A673 (cell line): ENCODE measurements at regions not wholly inside any gene's neighbourhood (a gene's known extent, or its start where the extent isn't known, plus 50 kb on each side); places are given as distances from the start of the nearest gene placed in this dataset.

ENCODE experiments used
- EZH2 ChIP-seq: fragments of 200-600 bp; sonication (generic); IDR thresholded peaks from 2 replicates; pipeline ENCODE4 v1.6.1; 2017; ENCODE audit warnings: borderline replicate concordance, low read depth, mild to moderate bottlenecking, mixed read lengths, antibody characterized with exemption, low read length; ENCODE audit not compliant: poor library complexity, severe bottlenecking
- TF ChIP-seq, protein P1 (sequence below): fragments of 300-800, 200-600 bp; sonication (generic); conservative IDR thresholded peaks from 2 replicates; pipeline ENCODE4 v1.5.1; 2017; ENCODE audit warnings: low read depth, mild to moderate bottlenecking, antibody characterized with exemption, low read length, moderate library complexity, mixed read lengths

DNA sequence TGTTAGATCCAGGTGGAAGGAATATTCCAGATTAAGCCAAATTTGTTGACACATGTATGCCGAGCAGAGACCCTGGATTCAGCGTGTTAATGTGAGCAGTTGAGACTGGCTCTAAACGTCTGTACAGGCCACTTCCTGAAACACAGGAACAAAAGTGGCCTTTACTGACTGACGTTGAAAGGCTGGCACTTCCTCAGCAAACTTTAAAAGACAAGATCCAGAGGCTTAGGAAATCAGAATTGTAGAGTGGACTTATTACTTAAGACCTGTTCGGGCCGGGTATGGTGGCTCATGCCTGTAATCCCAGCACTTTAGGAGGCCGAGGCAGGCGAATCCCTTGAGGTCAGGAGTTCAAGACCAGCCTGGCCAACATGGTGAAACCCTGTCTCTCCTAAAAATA is 125.7 kb upstream of the ARID1B start:
- TF ChIP-seq, protein P1, sequence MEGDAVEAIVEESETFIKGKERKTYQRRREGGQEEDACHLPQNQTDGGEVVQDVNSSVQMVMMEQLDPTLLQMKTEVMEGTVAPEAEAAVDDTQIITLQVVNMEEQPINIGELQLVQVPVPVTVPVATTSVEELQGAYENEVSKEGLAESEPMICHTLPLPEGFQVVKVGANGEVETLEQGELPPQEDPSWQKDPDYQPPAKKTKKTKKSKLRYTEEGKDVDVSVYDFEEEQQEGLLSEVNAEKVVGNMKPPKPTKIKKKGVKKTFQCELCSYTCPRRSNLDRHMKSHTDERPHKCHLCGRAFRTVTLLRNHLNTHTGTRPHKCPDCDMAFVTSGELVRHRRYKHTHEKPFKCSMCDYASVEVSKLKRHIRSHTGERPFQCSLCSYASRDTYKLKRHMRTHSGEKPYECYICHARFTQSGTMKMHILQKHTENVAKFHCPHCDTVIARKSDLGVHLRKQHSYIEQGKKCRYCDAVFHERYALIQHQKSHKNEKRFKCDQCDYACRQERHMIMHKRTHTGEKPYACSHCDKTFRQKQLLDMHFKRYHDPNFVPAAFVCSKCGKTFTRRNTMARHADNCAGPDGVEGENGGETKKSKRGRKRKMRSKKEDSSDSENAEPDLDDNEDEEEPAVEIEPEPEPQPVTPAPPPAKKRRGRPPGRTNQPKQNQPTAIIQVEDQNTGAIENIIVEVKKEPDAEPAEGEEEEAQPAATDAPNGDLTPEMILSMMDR: no peak
- TF ChIP-seq EZH2: no peak
